ENCODE measurements at regions not wholly inside any gene's neighbourhood (a gene's known extent, or its start where the extent isn't known, plus 50 kb on each side); places are given as distances from the start of the nearest gene placed in this dataset.

GRCh38 chr16:65545413-65545956 is 423.6 kb upstream of the CDH11 start:
- TF ChIP-seq CTCF (IDR thresholded peaks at IDR 0.05; ENCODE audit: borderline replicate concordance, insufficient read depth, low read depth, low read length) = no peak

GRCh38 chr16:65543781-65544740 is 422.2 kb upstream of the CDH11 start:
- TF ChIP-seq CTCF (IDR thresholded peaks at IDR 0.05; ENCODE audit: borderline replicate concordance, insufficient read depth, low read depth, low read length) = no peak
- no peak overlapping the region for H3K4me3 ChIP-seq (ENCODE audit: low read depth, low read length)

More at GRCh38 chr16:65545413-65545956, 423.6 kb upstream of the CDH11 start:
- no peak overlapping the region for H3K4me3 ChIP-seq (ENCODE audit: low read depth, low read length)

GRCh38 chr16:65541646-65542045 is 419.8 kb upstream of the CDH11 start:
- TF ChIP-seq CTCF (IDR thresholded peaks at IDR 0.05; ENCODE audit: borderline replicate concordance, insufficient read depth, low read depth, low read length) = no peak
- H3K4me3 ChIP-seq (ENCODE audit: low read depth, low read length) = no peak overlapping the region

GRCh38 chr16:65540901-65541300 is 419.0 kb upstream of the CDH11 start:
- TF ChIP-seq CTCF (IDR thresholded peaks at IDR 0.05; ENCODE audit: borderline replicate concordance, insufficient read depth, low read depth, low read length) = no peak
- no peak overlapping the region for H3K4me3 ChIP-seq (ENCODE audit: low read depth, low read length)

- TF ChIP-seq CTCF (IDR thresholded peaks at IDR 0.05; ENCODE audit: borderline replicate concordance, insufficient read depth, low read depth, low read length) = no peak
- no peak overlapping the region for H3K4me3 ChIP-seq (ENCODE audit: low read depth, low read length)
These were observed 417.1 kb upstream of the CDH11 start for GRCh38 chr16:65538976-65539375.

- H3K4me3 ChIP-seq (ENCODE audit: low read depth, low read length) = no peak overlapping the region
- no peak for TF ChIP-seq CTCF (IDR thresholded peaks at IDR 0.05; ENCODE audit: borderline replicate concordance, insufficient read depth, low read depth, low read length)
These were observed 415.5 kb upstream of the CDH11 start for GRCh38 chr16:65537336-65537735.

- TF ChIP-seq CTCF (IDR thresholded peaks at IDR 0.05; ENCODE audit: borderline replicate concordance, insufficient read depth, low read depth, low read length) = no peak
- H3K4me3 ChIP-seq (ENCODE audit: low read depth, low read length) = no peak overlapping the region
These were observed 412.3 kb upstream of the CDH11 start for GRCh38 chr16:65534121-65534528.

Data from GM12875 (cell line).